DOHH2 (cell line): ENCODE measurements at regions not wholly inside any gene's neighbourhood (a gene's known extent, or its start where the extent isn't known, plus 50 kb on each side); places are given as distances from the start of the nearest gene placed in this dataset.

Source experiments
- EZH2phosphoT487 ChIP-seq: fragments of 200-600 bp; sonication (generic); IDR thresholded peaks from 2 replicates; pipeline ENCODE4 v1.6.1; 2017; ENCODE audit warnings: borderline replicate concordance, mild to moderate bottlenecking, antibody characterized with exemption, low read length, moderate library complexity, mixed read lengths
- TF ChIP-seq, protein P1 (sequence below): fragments of 200-600 bp; sonication (generic); IDR thresholded peaks from one replicate; pipeline ENCODE4 v1.5.1; 2014; ENCODE audit warnings: antibody characterized with exemption, mild to moderate bottlenecking, low read depth, low read length; ENCODE audit not compliant: poor library complexity, severe bottlenecking

DNA sequence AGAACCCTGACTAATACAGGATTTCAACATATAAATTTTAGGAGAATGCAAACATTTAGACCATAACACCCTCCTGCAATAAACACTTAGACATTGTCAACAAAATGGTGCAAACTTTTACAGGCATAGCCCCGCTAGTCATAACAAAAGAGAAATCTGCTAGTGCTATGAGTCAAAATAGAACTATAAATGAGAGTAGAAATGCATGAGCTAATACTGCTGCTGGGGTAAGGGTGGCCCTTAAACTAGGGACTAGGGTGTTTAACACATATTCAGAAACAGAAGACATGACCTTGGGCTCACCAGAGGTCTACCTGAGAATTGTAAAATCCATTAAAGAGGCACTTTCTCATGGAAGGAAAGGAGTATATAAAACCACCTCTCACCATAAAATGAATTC, 131.6 kb downstream of the TLR4 start:
- TF ChIP-seq, protein P1, sequence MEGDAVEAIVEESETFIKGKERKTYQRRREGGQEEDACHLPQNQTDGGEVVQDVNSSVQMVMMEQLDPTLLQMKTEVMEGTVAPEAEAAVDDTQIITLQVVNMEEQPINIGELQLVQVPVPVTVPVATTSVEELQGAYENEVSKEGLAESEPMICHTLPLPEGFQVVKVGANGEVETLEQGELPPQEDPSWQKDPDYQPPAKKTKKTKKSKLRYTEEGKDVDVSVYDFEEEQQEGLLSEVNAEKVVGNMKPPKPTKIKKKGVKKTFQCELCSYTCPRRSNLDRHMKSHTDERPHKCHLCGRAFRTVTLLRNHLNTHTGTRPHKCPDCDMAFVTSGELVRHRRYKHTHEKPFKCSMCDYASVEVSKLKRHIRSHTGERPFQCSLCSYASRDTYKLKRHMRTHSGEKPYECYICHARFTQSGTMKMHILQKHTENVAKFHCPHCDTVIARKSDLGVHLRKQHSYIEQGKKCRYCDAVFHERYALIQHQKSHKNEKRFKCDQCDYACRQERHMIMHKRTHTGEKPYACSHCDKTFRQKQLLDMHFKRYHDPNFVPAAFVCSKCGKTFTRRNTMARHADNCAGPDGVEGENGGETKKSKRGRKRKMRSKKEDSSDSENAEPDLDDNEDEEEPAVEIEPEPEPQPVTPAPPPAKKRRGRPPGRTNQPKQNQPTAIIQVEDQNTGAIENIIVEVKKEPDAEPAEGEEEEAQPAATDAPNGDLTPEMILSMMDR, result no peak
- TF ChIP-seq EZH2phosphoT487, result no peak
